ENCODE measurements at regions not wholly inside any gene's neighbourhood (a gene's known extent, or its start where the extent isn't known, plus 50 kb on each side); places are given as distances from the start of the nearest gene placed in this dataset.

GRCh38 chr2:111535404-111535803 is 348.6 kb downstream of the ANAPC1 start:
- TF ChIP-seq CTCF (IDR thresholded peaks at IDR 0.05; ENCODE audit: low read depth, low read length), result no peak
- TF ChIP-seq EZH2phosphoT487 (IDR thresholded peaks at IDR 0.05; ENCODE audit: low read depth), result no peak

All from OCI-LY3 (cell line).